ENCODE measurements at regions not wholly inside any gene's neighbourhood (a gene's known extent, or its start where the extent isn't known, plus 50 kb on each side); places are given as distances from the start of the nearest gene placed in this dataset.
"Not testable (repeated sequence)": the region's sequence is repeated elsewhere in the genome, so short reads cannot be mapped to it uniquely, and the experiment has no call there.

GRCh38 chrX:5305452-5305851 lies 923.2 kb downstream of the NLGN4X start:
- DNase-seq (ENCODE audit: low spot score) = no peak

GRCh38 chrX:5295004-5295403 lies 933.7 kb downstream of the NLGN4X start:
- no peak for DNase-seq (ENCODE audit: low spot score)

DNA sequence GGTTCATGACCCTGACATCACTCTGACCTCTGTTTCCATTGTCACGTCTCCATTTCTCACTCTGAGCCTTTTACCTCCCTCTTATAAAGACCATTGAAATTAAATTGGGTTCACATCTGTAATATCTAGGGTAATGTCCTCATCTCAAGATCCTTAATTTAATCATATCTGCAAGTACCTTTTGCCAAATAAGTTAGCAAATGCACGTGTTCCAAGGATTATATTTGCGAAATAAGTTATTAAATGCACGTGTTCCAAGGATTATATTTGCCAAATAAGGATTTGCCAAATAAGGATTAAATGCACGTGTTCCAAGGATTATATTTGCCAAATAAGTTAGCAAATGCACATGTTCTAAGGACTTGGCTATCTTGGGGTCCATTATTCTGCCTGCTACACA lies 938.0 kb downstream of the NLGN4X start:
- no peak for DNase-seq (ENCODE audit: low spot score)

GRCh38 chrX:5289949-5290348 lies 938.7 kb downstream of the NLGN4X start:
- DNase-seq (ENCODE audit: low spot score) = not testable (repeated sequence)

- DNase-seq (ENCODE audit: low spot score) = no peak
These were observed 949.8 kb downstream of the NLGN4X start for GRCh38 chrX:5278908-5279307.

DNA sequence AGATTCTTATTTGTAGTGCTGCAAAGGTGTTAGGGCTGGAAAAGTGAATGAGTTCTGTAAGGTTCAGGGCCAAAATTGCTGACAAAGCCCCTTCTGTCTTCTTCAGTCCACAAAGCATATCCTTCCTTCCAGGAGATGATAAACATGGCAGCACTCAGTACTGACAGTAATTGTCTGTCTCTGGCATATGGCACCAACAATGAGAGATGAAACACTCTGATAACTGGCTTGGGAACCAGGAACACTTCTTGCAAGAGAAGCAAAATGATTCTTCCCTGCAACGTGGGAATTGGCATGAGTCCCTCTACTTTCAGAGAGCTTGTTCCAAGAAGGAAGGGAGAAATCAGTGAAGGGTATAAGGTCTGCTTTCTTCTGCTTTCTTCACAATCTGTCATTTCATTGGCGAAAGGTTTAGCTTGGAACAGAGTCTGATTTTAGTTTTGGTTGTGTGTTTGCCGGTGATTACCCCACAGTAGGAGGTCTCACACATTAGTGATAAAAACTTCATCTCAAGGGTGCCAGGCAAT lies 963.3 kb downstream of the NLGN4X start:
- DNase-seq (ENCODE audit: low spot score) = no peak

GRCh38 chrX:5250106-5250505 lies 978.6 kb downstream of the NLGN4X start:
- DNase-seq (ENCODE audit: low spot score) = no peak

GRCh38 chrX:5242091-5242790 lies 986.4 kb downstream of the NLGN4X start:
- no peak for DNase-seq (ENCODE audit: low spot score)

DNA sequence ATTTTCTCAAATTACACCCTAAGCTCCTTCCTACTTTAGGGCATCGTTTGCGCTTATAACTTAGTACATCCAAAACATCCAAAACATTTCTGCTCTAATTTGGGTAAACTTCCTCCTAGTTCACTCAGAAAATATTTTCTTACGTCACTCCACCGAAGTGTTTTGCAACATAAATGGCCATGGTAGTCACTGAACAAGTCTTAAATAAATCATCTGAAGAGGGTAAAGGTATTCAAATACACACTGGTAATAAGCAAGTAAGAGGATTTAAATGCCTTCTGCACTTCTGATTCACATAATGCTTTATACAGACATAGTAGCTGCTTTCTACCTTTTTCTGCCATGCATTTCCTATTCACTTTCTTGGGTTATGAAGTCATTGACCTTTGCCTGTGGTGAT lies 991.9 kb downstream of the NLGN4X start:
- no peak for DNase-seq (ENCODE audit: low spot score)

DNA sequence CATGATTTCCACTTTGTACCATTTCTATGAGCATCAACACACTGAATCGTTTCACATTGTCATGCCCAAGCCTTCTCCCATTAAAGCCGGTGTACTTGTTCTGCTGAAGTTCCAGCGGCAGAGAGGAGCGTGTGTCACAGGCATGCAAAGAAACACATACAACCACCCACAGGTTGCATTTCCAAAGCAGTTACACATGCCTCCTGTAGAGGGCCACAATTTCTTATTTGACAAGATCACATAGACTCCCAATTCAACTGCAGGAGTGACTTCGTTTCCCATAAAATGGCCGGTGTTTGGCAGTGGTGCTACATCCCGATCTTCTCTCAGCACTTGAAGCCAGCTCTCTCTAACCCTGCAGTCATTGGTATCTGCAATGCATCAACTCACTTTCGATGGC lies 992.6 kb downstream of the NLGN4X start:
- no peak for DNase-seq (ENCODE audit: low spot score)

GRCh38 chrX:5233830-5234229 lies 994.8 kb downstream of the NLGN4X start:
- DNase-seq (ENCODE audit: low spot score) = no peak

DNA sequence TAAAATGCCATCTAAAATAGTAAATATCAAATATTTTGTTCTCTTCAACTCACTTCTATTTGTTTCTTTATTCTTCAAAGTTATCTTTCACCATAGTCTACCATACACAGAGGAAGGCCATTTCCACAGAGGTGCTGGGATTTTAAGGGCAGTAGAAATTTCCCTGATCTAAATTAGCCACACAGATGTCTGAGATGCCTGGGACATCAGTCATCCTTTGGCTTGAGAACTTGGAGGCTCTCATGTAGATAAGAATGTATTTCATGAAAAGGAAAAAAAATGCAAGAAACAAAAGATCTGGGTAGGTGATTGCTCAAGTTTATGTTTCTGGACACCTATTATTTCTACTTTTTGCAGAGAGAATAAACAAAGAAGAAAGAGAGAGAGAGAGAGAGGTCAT lies 1008.2 kb downstream of the NLGN4X start:
- DNase-seq (ENCODE audit: low spot score) = no peak

DNA sequence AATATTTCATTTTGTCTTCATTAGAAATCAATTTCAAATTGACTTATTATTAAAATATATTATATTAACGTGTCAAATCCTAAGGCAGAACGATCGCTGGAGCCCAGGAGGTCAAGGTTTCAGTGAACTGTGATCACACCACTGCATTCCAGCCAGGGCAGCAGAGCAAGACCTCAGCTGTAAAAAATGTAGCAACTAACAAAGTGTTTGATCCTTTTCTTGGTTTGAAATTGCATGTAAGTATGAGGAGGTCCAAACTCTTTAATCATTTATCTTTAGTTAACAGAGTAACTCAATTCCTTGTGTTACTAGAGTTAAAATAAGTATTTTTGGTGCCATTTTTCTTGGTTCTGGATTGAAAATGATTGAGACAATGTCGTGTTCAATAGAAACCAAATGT lies 1033.9 kb downstream of the NLGN4X start:
- no peak for DNase-seq (ENCODE audit: low spot score)

GRCh38 chrX:5180135-5180741 lies 1048.4 kb downstream of the NLGN4X start:
- DNase-seq (ENCODE audit: low spot score) = no peak

DNA sequence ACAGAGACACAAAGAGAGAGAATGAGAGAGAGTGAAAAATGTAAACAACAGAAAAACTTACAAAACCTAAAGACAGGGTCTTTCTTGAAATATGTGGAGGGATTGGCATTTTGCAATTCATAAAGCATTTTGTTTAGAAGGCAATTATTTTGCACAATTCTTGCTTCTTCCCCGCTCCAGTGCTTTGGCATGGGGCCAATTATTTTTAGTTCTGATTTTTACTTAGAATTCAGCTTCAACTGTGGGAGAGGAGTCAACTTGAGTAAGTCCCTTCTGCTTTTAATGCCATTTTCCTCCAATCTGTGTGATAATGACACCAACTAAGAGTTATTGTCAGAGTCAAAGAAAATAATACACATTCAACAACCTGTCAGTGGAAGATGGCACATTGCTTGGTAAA lies 1051.9 kb downstream of the NLGN4X start:
- no peak for DNase-seq (ENCODE audit: low spot score)

DNA sequence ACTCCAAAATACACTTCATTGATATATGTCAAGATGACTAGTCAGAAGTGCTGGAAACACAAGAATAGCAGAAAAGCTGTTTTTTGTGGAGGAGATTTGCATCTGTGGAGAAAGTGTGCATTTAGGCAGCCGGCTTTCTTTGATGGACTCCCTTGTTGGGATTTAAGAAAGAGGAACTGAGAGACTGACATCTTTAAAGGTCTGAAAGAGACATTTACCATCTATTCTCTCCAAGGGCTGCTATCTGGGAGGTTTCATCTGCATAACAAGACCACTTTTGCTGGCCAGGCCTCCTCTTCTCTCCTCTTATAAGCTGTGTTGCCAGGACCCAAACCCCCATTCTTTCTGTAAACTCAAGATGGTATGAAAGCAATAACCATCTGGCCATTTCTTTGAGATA lies 1065.0 kb downstream of the NLGN4X start:
- no peak for DNase-seq (ENCODE audit: low spot score)

- no peak for DNase-seq (ENCODE audit: low spot score)
These were observed 1073.4 kb downstream of the NLGN4X start for GRCh38 chrX:5155301-5155700.

DNA sequence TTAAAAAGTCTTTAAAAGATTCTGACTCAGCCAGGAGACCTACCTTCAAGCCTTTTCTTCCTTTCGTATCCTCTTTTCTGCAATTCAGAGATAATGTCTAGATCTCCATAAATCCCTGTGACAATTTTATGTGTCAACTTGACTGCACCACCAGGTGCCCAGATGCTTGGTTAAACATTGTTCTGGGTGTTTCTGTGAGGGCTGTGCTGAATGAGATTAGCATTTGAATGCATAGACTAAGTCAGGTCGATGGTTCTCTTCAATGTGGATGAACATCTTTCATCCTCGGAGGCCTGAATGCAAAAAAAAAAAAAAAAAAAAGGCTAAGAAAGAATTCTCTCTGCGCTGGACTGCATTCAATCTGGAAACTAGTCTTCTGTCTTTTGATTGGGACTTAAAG lies 1082.7 kb downstream of the NLGN4X start:
- no peak for DNase-seq (ENCODE audit: low spot score)

GRCh38 chrX:5142644-5143043 lies 1086.0 kb downstream of the NLGN4X start:
- DNase-seq (ENCODE audit: low spot score) = no peak

DNA sequence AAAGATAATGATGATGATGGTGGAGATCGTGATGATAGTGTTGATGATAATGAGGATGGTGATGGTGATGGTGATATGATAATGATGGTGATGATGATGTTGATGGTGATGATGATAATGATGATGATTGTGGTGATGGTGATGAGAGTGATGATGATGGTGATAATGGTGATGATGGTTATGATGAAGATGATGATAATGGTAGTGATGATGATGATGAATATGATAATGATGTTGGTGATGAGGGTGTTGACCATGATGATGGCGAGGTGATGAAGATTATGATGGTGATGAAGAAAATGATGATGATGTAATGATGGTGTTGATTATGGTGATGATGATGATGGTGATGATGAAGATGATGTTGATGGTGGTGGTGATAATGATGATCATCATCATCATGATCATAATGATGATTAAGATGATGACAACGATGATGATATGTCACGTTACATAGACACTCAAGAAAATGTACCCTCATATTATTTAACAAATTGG lies 1106.4 kb downstream of the NLGN4X start:
- DNase-seq (ENCODE audit: low spot score) = no peak

DNA sequence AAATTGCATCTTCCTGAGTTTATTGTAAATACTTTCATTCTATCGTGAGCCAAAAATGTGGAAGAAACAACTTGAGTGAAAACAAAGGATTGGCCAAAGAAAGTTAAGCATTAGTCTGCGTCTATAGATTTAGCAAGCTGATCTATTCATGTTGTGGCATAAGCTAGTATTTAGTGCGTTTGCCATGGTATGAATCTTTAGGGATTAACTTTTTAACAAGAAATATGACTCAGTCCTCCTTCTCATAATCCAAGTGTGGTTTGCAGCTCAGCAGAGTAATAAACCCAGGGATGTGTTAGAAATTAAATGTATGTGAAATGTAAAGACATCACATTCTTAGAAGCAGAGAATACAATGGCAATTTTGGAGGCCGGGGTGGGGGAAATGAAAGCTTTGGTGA lies 1110.9 kb downstream of the NLGN4X start:
- no peak for DNase-seq (ENCODE audit: low spot score)

- peak; percentile 0 for DNase-seq (ENCODE audit: low spot score)
These were observed 1115.5 kb downstream of the NLGN4X start for GRCh38 chrX:5113128-5113527.

DNA sequence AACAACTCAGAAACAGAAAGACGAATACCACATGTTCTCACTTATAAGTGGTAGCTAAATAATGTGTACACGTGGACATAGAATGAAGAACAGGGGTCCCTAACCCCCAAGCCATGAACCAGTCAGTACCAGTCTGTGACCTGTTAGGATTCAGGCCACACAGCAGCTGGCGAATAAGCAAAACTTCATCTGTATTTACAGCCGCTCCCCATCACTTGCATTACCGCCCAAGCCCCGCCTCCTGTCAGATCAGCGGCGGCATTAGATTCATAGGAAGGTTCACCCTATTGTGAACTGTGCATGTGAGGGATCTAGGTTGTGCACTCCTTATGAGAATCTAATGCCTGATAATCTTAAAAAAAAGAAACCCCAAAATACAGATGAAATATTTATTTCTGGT lies 1128.7 kb downstream of the NLGN4X start:
- DNase-seq (ENCODE audit: low spot score) = no peak

GRCh38 chrX:5086388-5086787 lies 1142.3 kb downstream of the NLGN4X start:
- no peak for DNase-seq (ENCODE audit: low spot score)
